CD14-positive monocyte (primary cell): ENCODE measurements at regions not wholly inside any gene's neighbourhood (a gene's known extent, or its start where the extent isn't known, plus 50 kb on each side); places are given as distances from the start of the nearest gene placed in this dataset.

Experiments
- DNase-seq, 3 donors: peaks; one replicate each; pipeline ENCODE4 v3.0.0-alpha.2; 2011 to 2022
- H2AFZ ChIP-seq: 2 replicates; pipeline ENCODE4 v1.6.0; 2012; ENCODE audit warnings: mild to moderate bottlenecking, low read depth, low read length, inconsistent platforms; ENCODE audit not compliant: insufficient read depth, poor library complexity, severe bottlenecking
- H3K27ac ChIP-seq, 2 donors: 1 replicate in 1 of 2; 2 replicates in 1 of 2; pipeline ENCODE4 v1.5.1; 2012 to 2013; ENCODE audit warnings: low read length in 2 of 2, control low read depth in 1 of 2, inconsistent platforms in 1 of 2, low read depth in 1 of 2, mild to moderate bottlenecking in 1 of 2
- H3K27me3 ChIP-seq, 2 donors: one replicate each; pipeline versions ENCODE4 v1.6.0 to v1.6.1; 2011 to 2013; ENCODE audit warnings: low read length in 2 of 2; ENCODE audit not compliant: control insufficient read depth in 2 of 2, insufficient read depth in 2 of 2
- H3K36me3 ChIP-seq, 2 donors: replicated peaks in 1 of 2; 1 replicate in 1 of 2; 2 replicates in 1 of 2; pipeline versions ENCODE4 v1.5.1 to v1.6.1; 2012 to 2013; ENCODE audit warnings: low read length in 2 of 2, control low read depth in 1 of 2, inconsistent platforms in 1 of 2, mild to moderate bottlenecking in 1 of 2; ENCODE audit not compliant: insufficient read depth in 2 of 2, control insufficient read depth in 1 of 2
- H3K4me1 ChIP-seq, 2 donors: 1 replicate in 1 of 2; 2 replicates in 1 of 2; pipeline versions ENCODE4 v1.5.1 to v1.6.1; 2012 to 2013; ENCODE audit warnings: low read length in 2 of 2, control low read depth in 1 of 2, inconsistent platforms in 1 of 2, mild to moderate bottlenecking in 1 of 2, moderate library complexity in 1 of 2; ENCODE audit not compliant: insufficient read depth in 2 of 2, control insufficient read depth in 1 of 2
- H3K4me2 ChIP-seq: replicated peaks from 2 replicates; pipeline ENCODE3; 2012; ENCODE audit warnings: low read length, moderate library complexity, mild to moderate bottlenecking; ENCODE audit not compliant: poor library complexity, severe bottlenecking; ENCODE audit errors: extremely low read depth
- H3K4me3 ChIP-seq, 3 experiments: fragments of 200-600 bp in 1 of 3; sonication (generic) in 1 of 3; replicated peaks in 1 of 3; 1 replicate in 2 of 3; 2 replicates in 1 of 3; pipeline ENCODE4 v1.5.1; 2011 to 2013; ENCODE audit warnings: low read length in 3 of 3, mild to moderate bottlenecking in 3 of 3, control low read depth in 2 of 3, low read depth in 2 of 3, inconsistent platforms in 1 of 3, moderate library complexity in 1 of 3
- H3K79me2 ChIP-seq: 2 replicates; pipeline ENCODE4 v1.6.0; 2012; ENCODE audit warnings: mild to moderate bottlenecking, control low read depth, inconsistent platforms, low read length, moderate library complexity; ENCODE audit not compliant: insufficient read depth
- H3K9ac ChIP-seq: 2 replicates; pipeline ENCODE4 v1.6.0; 2017; ENCODE audit warnings: low read length, mild to moderate bottlenecking; ENCODE audit not compliant: insufficient read depth, poor library complexity, severe bottlenecking
- H3K9me3 ChIP-seq, 2 donors: replicated peaks in 1 of 2; 1 replicate in 1 of 2; 2 replicates in 1 of 2; pipeline versions ENCODE4 v1.5.1 to v1.6.1; 2012 to 2013; ENCODE audit warnings: low read length in 2 of 2, control low read depth in 1 of 2; ENCODE audit not compliant: control insufficient read depth in 1 of 2, insufficient read depth in 1 of 2
- H4K20me1 ChIP-seq: 2 replicates; pipeline ENCODE4 v1.6.0; 2012; ENCODE audit warnings: mild to moderate bottlenecking, low read length, control low read depth, moderate library complexity; ENCODE audit not compliant: insufficient read depth
- H3K27ac Mint-ChIP-seq, 7 donors: one replicate each; pipeline ENCODE4 v1.8.0; 2020; ENCODE audit warnings: mild to moderate bottlenecking in 7 of 7, mixed read lengths in 7 of 7, moderate library complexity in 6 of 7, inconsistent platforms in 2 of 7
- H3K27me3 Mint-ChIP-seq, 3 donors: one replicate each; pipeline ENCODE4 v1.8.0; 2021 to 2022; ENCODE audit warnings: low read depth in 3 of 3, mild to moderate bottlenecking in 3 of 3, mixed read lengths in 3 of 3, moderate library complexity in 3 of 3, inconsistent platforms in 1 of 3
- H3K36me3 Mint-ChIP-seq, 2 donors: one replicate each; pipeline ENCODE4 v1.8.0; 2020; ENCODE audit warnings: mixed read lengths in 2 of 2, inconsistent platforms in 1 of 2, mild to moderate bottlenecking in 1 of 2
- H3K4me1 Mint-ChIP-seq: one replicate; pipeline ENCODE4 v1.8.0; 2020; ENCODE audit warnings: mild to moderate bottlenecking, mixed read lengths
- H3K4me3 Mint-ChIP-seq, 2 donors: one replicate each; pipeline ENCODE4 v1.8.0; 2020; ENCODE audit warnings: mild to moderate bottlenecking in 2 of 2, mixed read lengths in 2 of 2, moderate library complexity in 1 of 2
- H3K9me3 Mint-ChIP-seq, 7 donors: one replicate each; pipeline ENCODE4 v1.8.0; 2020 to 2022; ENCODE audit warnings: mixed read lengths in 7 of 7, mild to moderate bottlenecking in 6 of 7, moderate library complexity in 6 of 7, inconsistent platforms in 2 of 7
- WGBS: methylation state at CpG from one replicate; pipeline ENCODE4 v1.1.5; 2013; ENCODE audit warnings: missing lambda C conversion rate; ENCODE audit not compliant: insufficient coverage; 5-methylcytosine and 5-hydroxymethylcytosine counted together
- intact Hi-C, 2 donors: fragments of 100-400 bp; cut with micrococcal nuclease; formaldehyde crosslinking; loops; one replicate each; pipeline versions ENCODE4 v1.15.0 to v1.15.1; 2023
- TF ChIP-seq, protein P1 (sequence below): fragments of 200-600 bp; IDR thresholded peaks from one replicate; pipeline ENCODE4 v1.8.0; 2022; ENCODE audit warnings: antibody characterized with exemption, mild to moderate bottlenecking

DNA sequence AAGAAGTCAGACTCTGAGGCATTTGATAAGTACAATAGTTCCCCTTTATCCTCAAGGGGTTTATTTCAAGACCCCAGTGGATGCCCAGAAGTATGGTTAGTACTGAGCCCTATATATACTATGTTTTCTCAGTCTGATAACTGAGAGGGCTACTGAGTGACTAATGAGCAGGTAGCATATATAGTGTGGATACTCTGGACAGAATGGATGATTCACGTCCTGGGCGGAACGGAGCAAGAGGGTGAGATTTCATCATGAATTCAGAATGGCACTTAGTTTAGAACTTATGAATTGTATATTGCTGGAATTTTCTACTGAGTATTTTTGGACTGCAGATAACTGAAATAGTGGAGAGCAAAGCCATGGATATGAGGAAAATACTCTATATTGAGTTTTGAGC, 457.6 kb downstream of the PLK2 start:
- intact Hi-C loops = no loop called here
- no peak for DNase-seq

DNA sequence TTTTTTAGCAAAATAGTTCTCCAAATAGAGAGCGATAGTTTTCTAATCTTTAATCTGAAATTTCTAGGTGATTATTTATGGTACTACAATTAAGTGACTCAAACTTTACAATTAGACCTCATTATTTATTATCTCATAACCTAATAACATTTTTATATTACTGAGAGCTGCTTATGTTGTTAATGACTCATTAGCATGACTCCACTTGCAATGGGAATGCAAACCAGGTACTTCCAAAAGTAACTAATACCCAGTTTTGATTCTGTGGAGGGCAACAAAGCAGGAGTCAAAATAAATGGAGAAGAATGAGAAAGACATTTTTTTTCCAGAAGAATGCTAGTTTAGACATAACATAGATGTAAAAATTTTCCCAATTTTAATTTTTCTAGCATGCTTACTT, 466.0 kb downstream of the PLK2 start:
- Histone ChIP-seq H3K36me3 (no peaks in the 10 kb centered on the region), H3K4me1 (no peaks in the 10 kb centered on the region), H3K79me2 (no peaks in the 10 kb centered on the region), H3K9me3 (no peaks in the 10 kb centered on the region), H3K27ac (no peak overlapping the region), H2AFZ (no peak overlapping the region), H3K9ac (no peak overlapping the region), H3K27me3 (no peaks in the 10 kb centered on the region), H3K4me3 (no peak overlapping the region), H3K4me2 (no peak overlapping the region), H4K20me1 (no peaks in the 10 kb centered on the region)
- H3K4me3 Mint-ChIP-seq = no peak overlapping the region
- no peak for DNase-seq
- no peaks in the 10 kb centered on the region for H3K36me3 Mint-ChIP-seq
- intact Hi-C loops = no loop called here
- H3K4me1 Mint-ChIP-seq = no peaks in the 10 kb centered on the region
- H3K27ac Mint-ChIP-seq = no peak overlapping the region
- TF ChIP-seq, protein P1, sequence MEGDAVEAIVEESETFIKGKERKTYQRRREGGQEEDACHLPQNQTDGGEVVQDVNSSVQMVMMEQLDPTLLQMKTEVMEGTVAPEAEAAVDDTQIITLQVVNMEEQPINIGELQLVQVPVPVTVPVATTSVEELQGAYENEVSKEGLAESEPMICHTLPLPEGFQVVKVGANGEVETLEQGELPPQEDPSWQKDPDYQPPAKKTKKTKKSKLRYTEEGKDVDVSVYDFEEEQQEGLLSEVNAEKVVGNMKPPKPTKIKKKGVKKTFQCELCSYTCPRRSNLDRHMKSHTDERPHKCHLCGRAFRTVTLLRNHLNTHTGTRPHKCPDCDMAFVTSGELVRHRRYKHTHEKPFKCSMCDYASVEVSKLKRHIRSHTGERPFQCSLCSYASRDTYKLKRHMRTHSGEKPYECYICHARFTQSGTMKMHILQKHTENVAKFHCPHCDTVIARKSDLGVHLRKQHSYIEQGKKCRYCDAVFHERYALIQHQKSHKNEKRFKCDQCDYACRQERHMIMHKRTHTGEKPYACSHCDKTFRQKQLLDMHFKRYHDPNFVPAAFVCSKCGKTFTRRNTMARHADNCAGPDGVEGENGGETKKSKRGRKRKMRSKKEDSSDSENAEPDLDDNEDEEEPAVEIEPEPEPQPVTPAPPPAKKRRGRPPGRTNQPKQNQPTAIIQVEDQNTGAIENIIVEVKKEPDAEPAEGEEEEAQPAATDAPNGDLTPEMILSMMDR = no peak
- no CpG with 5 or more reads among the region's 1 CpG for WGBS
- peaks cover 3 to 14% (median 11%) of the 10 kb centered on the region in 7 donors for H3K9me3 Mint-ChIP-seq
- H3K27me3 Mint-ChIP-seq = no peaks in the 10 kb centered on the region

More for the DNA sequence above, 457.6 kb downstream of the PLK2 start:
- Histone ChIP-seq H4K20me1 (no peaks in the 10 kb centered on the region), H3K4me2 (no peak overlapping the region), H3K9me3 (no peaks in the 10 kb centered on the region), H3K9ac (no peak overlapping the region), H3K36me3 (no peaks in the 10 kb centered on the region), H3K79me2 (no peaks in the 10 kb centered on the region), H3K27me3 (no peaks in the 10 kb centered on the region), H3K4me3 (no peak overlapping the region), H2AFZ (no peak overlapping the region), H3K27ac (no peak overlapping the region), H3K4me1 (no peaks in the 10 kb centered on the region)
- Mint-ChIP-seq H3K4me1 (no peaks in the 10 kb centered on the region), H3K27ac (no peak overlapping the region), H3K27me3 (peaks cover 0 to 1% (median 0%) of the 10 kb centered on the region in 3 donors), H3K4me3 (no peak overlapping the region), H3K9me3 (peaks cover 2 to 9% (median 3%) of the 10 kb centered on the region in 7 donors), H3K36me3 (no peaks in the 10 kb centered on the region)
- TF ChIP-seq, protein P1 = no peak
- 83% methylated on average over 3 of the region's 3 CpGs for WGBS
